ENCODE measurements at regions not wholly inside any gene's neighbourhood (a gene's known extent, or its start where the extent isn't known, plus 50 kb on each side); places are given as distances from the start of the nearest gene placed in this dataset.

- Histone ChIP-seq H3K4me3 (no peak overlapping the region), H3K36me3 (no peaks in the 10 kb centered on the region), H3K9me3 (no peaks in the 10 kb centered on the region), H3K27me3 (replicated peaks; ENCODE audit: insufficient read depth) (no peaks in the 10 kb centered on the region), H3K27ac (no peak overlapping the region), H3K4me1 (replicated peaks) (no peaks in the 10 kb centered on the region)
- intact Hi-C loops (cut with DNase I) = no loop called here
- DNase-seq (ENCODE audit: low spot score) = no peak
- WGBS = 46% methylated on average over 3 of the region's 3 CpGs
- TF ChIP-seq CTCF (IDR thresholded peaks at IDR 0.05) (no peak), POLR2AphosphoS5 (IDR thresholded peaks at IDR 0.05) (no peak), POLR2A (IDR thresholded peaks at IDR 0.05) (no peak)
Observed at GRCh38 chr4:156328882-156329281, 375.2 kb upstream of the CTSO start.

- WGBS = 99% methylated on average over 4 of the region's 4 CpGs
- TF ChIP-seq POLR2A (IDR thresholded peaks at IDR 0.05) (no peak), POLR2AphosphoS5 (IDR thresholded peaks at IDR 0.05) (no peak), CTCF (IDR thresholded peaks at IDR 0.05) (no peak)
- no peaks in the 10 kb centered on the region for H3K27me3 ChIP-seq (replicated peaks; ENCODE audit: insufficient read depth)
Observed at GRCh38 chr4:156326246-156326645, 372.6 kb upstream of the CTSO start.

GRCh38 chr4:156322592-156322991, 368.9 kb upstream of the CTSO start:
- Histone ChIP-seq H3K27me3 (replicated peaks; ENCODE audit: insufficient read depth) (no peaks in the 10 kb centered on the region), H3K4me3 (no peak overlapping the region), H3K9me3 (no peaks in the 10 kb centered on the region), H3K27ac (no peak overlapping the region), H3K4me1 (replicated peaks) (no peaks in the 10 kb centered on the region), H3K36me3 (no peaks in the 10 kb centered on the region)
- TF ChIP-seq POLR2A (IDR thresholded peaks at IDR 0.05) = no peak
- intact Hi-C loops (cut with DNase I) = no loop called here
- DNase-seq (ENCODE audit: low spot score) = no peak

More at GRCh38 chr4:156326246-156326645, 372.6 kb upstream of the CTSO start:
- no peak overlapping the region for H3K27ac ChIP-seq
- H3K36me3 ChIP-seq = no peaks in the 10 kb centered on the region
- no peak for DNase-seq (ENCODE audit: low spot score)
- no peaks in the 10 kb centered on the region for H3K9me3 ChIP-seq
- H3K4me3 ChIP-seq = no peak overlapping the region
- intact Hi-C loops (cut with DNase I) = no loop called here
- no peaks in the 10 kb centered on the region for H3K4me1 ChIP-seq (replicated peaks)

- H3K4me3 ChIP-seq = no peak overlapping the region
- H3K9me3 ChIP-seq = no peaks in the 10 kb centered on the region
- no peak for DNase-seq (ENCODE audit: low spot score)
- H3K27ac ChIP-seq = no peak overlapping the region
- TF ChIP-seq POLR2AphosphoS5 (IDR thresholded peaks at IDR 0.05) (no peak), CTCF (IDR thresholded peaks at IDR 0.05) (no peak), POLR2A (IDR thresholded peaks at IDR 0.05) (no peak)
- H3K4me1 ChIP-seq (replicated peaks) = no peaks in the 10 kb centered on the region
- intact Hi-C loops (cut with DNase I) = no loop called here
- no peaks in the 10 kb centered on the region for H3K27me3 ChIP-seq (replicated peaks; ENCODE audit: insufficient read depth)
- H3K36me3 ChIP-seq = no peaks in the 10 kb centered on the region
- WGBS = 85% methylated on average over 2 of the region's 2 CpGs
Observed at GRCh38 chr4:156321203-156321602, 367.5 kb upstream of the CTSO start.

GRCh38 chr4:156313497-156313896, 359.8 kb upstream of the CTSO start:
- Histone ChIP-seq H3K4me1 (replicated peaks) (no peaks in the 10 kb centered on the region), H3K36me3 (no peaks in the 10 kb centered on the region), H3K27ac (no peak overlapping the region), H3K9me3 (no peaks in the 10 kb centered on the region), H3K27me3 (replicated peaks; ENCODE audit: insufficient read depth) (no peaks in the 10 kb centered on the region), H3K4me3 (no peak overlapping the region)
- no peak for DNase-seq (ENCODE audit: low spot score)
- intact Hi-C loops (cut with DNase I) = no loop called here
- WGBS = 11% methylated on average over 2 of the region's 2 CpGs
- TF ChIP-seq POLR2AphosphoS5 (IDR thresholded peaks at IDR 0.05) (no peak), POLR2A (IDR thresholded peaks at IDR 0.05) (no peak), CTCF (IDR thresholded peaks at IDR 0.05) (no peak)

Data from prostate gland (tissue), 2 donors.